ENCODE measurements at regions not wholly inside any gene's neighbourhood (a gene's known extent, or its start where the extent isn't known, plus 50 kb on each side); places are given as distances from the start of the nearest gene placed in this dataset.

DNA sequence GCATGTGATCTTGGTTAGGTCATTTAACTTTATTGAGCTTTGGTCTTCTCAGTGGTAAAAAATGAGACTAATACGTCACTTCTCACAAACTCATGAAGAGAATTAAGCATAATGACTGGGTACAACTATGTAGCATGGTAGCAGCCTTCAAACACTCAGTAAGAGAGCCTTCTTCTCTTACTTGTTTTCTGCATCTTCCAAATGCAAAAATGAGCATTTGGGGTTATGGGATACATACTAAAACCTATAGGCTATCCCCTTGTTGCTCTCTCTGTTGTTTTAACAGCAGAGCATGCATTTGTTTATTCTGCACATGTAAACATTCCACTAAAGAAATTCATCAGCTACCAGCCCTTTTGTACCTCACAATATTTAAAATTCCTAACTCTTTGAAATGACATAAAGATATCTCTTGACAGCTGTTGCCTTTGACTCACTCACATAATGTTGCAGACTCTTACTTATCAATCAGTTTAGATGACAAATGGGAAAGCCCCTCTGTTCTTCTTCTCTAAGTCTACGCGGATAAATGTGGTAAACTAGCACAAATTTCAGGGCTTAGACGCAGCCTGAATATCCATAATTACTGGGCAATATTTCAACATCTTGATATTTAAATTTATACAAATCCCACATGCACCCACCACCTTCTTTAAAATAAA lies 327.3 kb upstream of the SATB1 start:
- H3K27me3 Mint-ChIP-seq (ENCODE audit: insufficient read depth, low read depth), result no peaks in the 10 kb centered on the region
- no peak overlapping the region for H3K27ac ChIP-seq

GRCh38 chr3:18751514-18751913 lies 326.4 kb upstream of the SATB1 start:
- H3K27ac Mint-ChIP-seq, result no peak overlapping the region
- Histone ChIP-seq H4K20me1 (ENCODE audit: low read depth) (no peaks in the 10 kb centered on the region), H3K4me1 (peaks cover 5% of the 10 kb centered on the region), H2AFZ (replicated peaks) (no peak overlapping the region), H3F3A (ENCODE audit: low read depth) (no peaks in the 10 kb centered on the region), H3K4me2 (no peak overlapping the region), H3K36me3 (no peaks in the 10 kb centered on the region), H3K27me3 (no peaks in the 10 kb centered on the region), H3K9ac (no peak overlapping the region), H3K27ac (no peak overlapping the region), H3K4me3 (no peak overlapping the region), H3K79me2 (ENCODE audit: low read depth) (no peaks in the 10 kb centered on the region), H3K9me3 (ENCODE audit: low read depth) (no peaks in the 10 kb centered on the region)
- H3K9me3 Mint-ChIP-seq, result no peaks in the 10 kb centered on the region
- H3K36me3 Mint-ChIP-seq, result no peaks in the 10 kb centered on the region
- no peak for DNase-seq (ENCODE audit: low spot score)
- H3K27me3 Mint-ChIP-seq (ENCODE audit: insufficient read depth, low read depth), result no peaks in the 10 kb centered on the region
- peaks cover 3% of the 10 kb centered on the region for H3K4me1 Mint-ChIP-seq
- TF ChIP-seq EZH2phosphoT487 (IDR thresholded peaks at IDR 0.05), result no peak
- no peak for TF ChIP-seq CTCF (IDR thresholded peaks at IDR 0.05)
- TF ChIP-seq EZH2 (IDR thresholded peaks at IDR 0.05), result no peak
- H3K4me3 Mint-ChIP-seq, result no peak overlapping the region

More for the DNA sequence above, 327.3 kb upstream of the SATB1 start:
- H3K4me3 ChIP-seq, result no peak overlapping the region
- no peak overlapping the region for H2AFZ ChIP-seq (replicated peaks)
- no peaks in the 10 kb centered on the region for H3K36me3 Mint-ChIP-seq
- H3F3A ChIP-seq (ENCODE audit: low read depth), result no peaks in the 10 kb centered on the region
- no peaks in the 10 kb centered on the region for H3K9me3 ChIP-seq (ENCODE audit: low read depth)
- H3K4me1 Mint-ChIP-seq, result peaks cover 3% of the 10 kb centered on the region
- no peaks in the 10 kb centered on the region for H3K27me3 ChIP-seq
- no peaks in the 10 kb centered on the region for H3K79me2 ChIP-seq (ENCODE audit: low read depth)
- H4K20me1 ChIP-seq (ENCODE audit: low read depth), result no peaks in the 10 kb centered on the region
- H3K9me3 Mint-ChIP-seq, result no peaks in the 10 kb centered on the region
- H3K27ac Mint-ChIP-seq, result no peak overlapping the region
- H3K4me2 ChIP-seq, result no peak overlapping the region
- H3K36me3 ChIP-seq, result no peaks in the 10 kb centered on the region
- no peak for TF ChIP-seq EZH2phosphoT487 (IDR thresholded peaks at IDR 0.05)
- H3K4me3 Mint-ChIP-seq, result no peak overlapping the region
- peaks cover 5% of the 10 kb centered on the region for H3K4me1 ChIP-seq
- DNase-seq (ENCODE audit: low spot score), result no peak
- H3K9ac ChIP-seq, result no peak overlapping the region

- DNase-seq (ENCODE audit: low spot score), result no peak
- Histone ChIP-seq H3F3A (ENCODE audit: low read depth) (no peaks in the 10 kb centered on the region), H3K79me2 (ENCODE audit: low read depth) (no peaks in the 10 kb centered on the region), H3K4me2 (no peak overlapping the region), H3K27ac (no peak overlapping the region), H3K4me1 (peaks cover 5% of the 10 kb centered on the region), H3K9ac (no peak overlapping the region), H3K9me3 (ENCODE audit: low read depth) (no peaks in the 10 kb centered on the region), H3K36me3 (no peaks in the 10 kb centered on the region), H3K27me3 (no peaks in the 10 kb centered on the region), H4K20me1 (ENCODE audit: low read depth) (no peaks in the 10 kb centered on the region), H2AFZ (replicated peaks) (no peak overlapping the region), H3K4me3 (no peak overlapping the region)
- Mint-ChIP-seq H3K27me3 (ENCODE audit: insufficient read depth, low read depth) (no peaks in the 10 kb centered on the region), H3K9me3 (no peaks in the 10 kb centered on the region), H3K4me1 (no peaks in the 10 kb centered on the region), H3K36me3 (no peaks in the 10 kb centered on the region), H3K4me3 (no peak overlapping the region), H3K27ac (no peak overlapping the region)
- TF ChIP-seq CTCF (IDR thresholded peaks at IDR 0.05) (no peak), EZH2 (IDR thresholded peaks at IDR 0.05) (no peak), EZH2phosphoT487 (IDR thresholded peaks at IDR 0.05) (no peak)
These were observed 322.2 kb upstream of the SATB1 start for GRCh38 chr3:18747383-18747782.

DNA sequence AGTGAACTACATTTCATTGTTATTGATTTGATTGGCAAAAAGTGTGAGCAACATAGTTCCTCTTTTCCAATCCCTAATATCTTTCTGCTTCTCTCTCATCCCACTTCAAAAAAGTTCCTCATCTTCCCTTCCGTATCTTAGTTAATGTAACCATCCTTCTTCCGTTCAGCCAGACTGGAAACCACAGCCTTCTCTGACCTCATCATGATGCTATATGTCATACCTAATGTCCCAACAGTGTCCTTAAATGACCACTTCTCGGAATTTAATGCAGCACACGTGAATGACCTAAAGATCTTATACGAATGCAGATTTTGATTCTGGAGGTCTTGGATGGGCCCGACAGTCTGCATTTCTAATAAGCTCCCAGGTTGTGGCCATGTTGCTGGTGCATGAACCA lies 320.3 kb upstream of the SATB1 start:
- no peaks in the 10 kb centered on the region for H3F3A ChIP-seq (ENCODE audit: low read depth)
- H3K36me3 ChIP-seq, result no peaks in the 10 kb centered on the region
- no peak overlapping the region for H3K4me2 ChIP-seq
- no peak overlapping the region for H2AFZ ChIP-seq (replicated peaks)
- H3K27ac ChIP-seq, result no peak overlapping the region
- no peak overlapping the region for H3K4me3 ChIP-seq
- H3K27me3 ChIP-seq, result no peaks in the 10 kb centered on the region
- no peaks in the 10 kb centered on the region for H3K79me2 ChIP-seq (ENCODE audit: low read depth)
- no peaks in the 10 kb centered on the region for H4K20me1 ChIP-seq (ENCODE audit: low read depth)
- Mint-ChIP-seq H3K4me3 (no peak overlapping the region), H3K27ac (no peak overlapping the region), H3K4me1 (no peaks in the 10 kb centered on the region), H3K27me3 (ENCODE audit: insufficient read depth, low read depth) (no peaks in the 10 kb centered on the region), H3K9me3 (no peaks in the 10 kb centered on the region), H3K36me3 (no peaks in the 10 kb centered on the region)
- H3K4me1 ChIP-seq, result peaks cover under 1% of the 10 kb centered on the region
- no peak for TF ChIP-seq CTCF (IDR thresholded peaks at IDR 0.05)
- no peak for TF ChIP-seq EZH2 (IDR thresholded peaks at IDR 0.05)
- no peak for TF ChIP-seq EZH2phosphoT487 (IDR thresholded peaks at IDR 0.05)
- no peaks in the 10 kb centered on the region for H3K9me3 ChIP-seq (ENCODE audit: low read depth)
- DNase-seq (ENCODE audit: low spot score), result no peak
- H3K9ac ChIP-seq, result no peak overlapping the region

Data from neural progenitor cell (in vitro differentiated cells).